H1 (cell line): ENCODE measurements at regions not wholly inside any gene's neighbourhood (a gene's known extent, or its start where the extent isn't known, plus 50 kb on each side); places are given as distances from the start of the nearest gene placed in this dataset.
"Not testable (repeated sequence)": the region's sequence is repeated elsewhere in the genome, so short reads cannot be mapped to it uniquely, and the experiment has no call there.

Experiments
- TBP ChIP-seq: IDR thresholded peaks from 2 replicates; pipeline ENCODE4 v1.6.1; 2011; ENCODE audit warnings: low read depth, low read length, improper control_type of control experiment
- TCF12 ChIP-seq: IDR thresholded peaks from 2 replicates; pipeline ENCODE4 v1.6.1; 2011; ENCODE audit warnings: low read depth, mild to moderate bottlenecking, low read length
- YY1 ChIP-seq: IDR thresholded peaks from 2 replicates; pipeline ENCODE4 v1.6.1; 2011; ENCODE audit warnings: low read depth, mild to moderate bottlenecking, low read length
- TF ChIP-seq, protein P1 (sequence below): IDR thresholded peaks from 2 replicates; pipeline ENCODE4 v1.6.1; 2012; ENCODE audit warnings: low read length, inconsistent platforms

GRCh38 chr1:121080197-121080903 is 103.8 kb downstream of the FAM72B start:
- TF ChIP-seq TCF12, TBP, YY1: not testable (repeated sequence)
- TF ChIP-seq, protein P1, sequence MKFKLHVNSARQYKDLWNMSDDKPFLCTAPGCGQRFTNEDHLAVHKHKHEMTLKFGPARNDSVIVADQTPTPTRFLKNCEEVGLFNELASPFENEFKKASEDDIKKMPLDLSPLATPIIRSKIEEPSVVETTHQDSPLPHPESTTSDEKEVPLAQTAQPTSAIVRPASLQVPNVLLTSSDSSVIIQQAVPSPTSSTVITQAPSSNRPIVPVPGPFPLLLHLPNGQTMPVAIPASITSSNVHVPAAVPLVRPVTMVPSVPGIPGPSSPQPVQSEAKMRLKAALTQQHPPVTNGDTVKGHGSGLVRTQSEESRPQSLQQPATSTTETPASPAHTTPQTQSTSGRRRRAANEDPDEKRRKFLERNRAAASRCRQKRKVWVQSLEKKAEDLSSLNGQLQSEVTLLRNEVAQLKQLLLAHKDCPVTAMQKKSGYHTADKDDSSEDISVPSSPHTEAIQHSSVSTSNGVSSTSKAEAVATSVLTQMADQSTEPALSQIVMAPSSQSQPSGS, result not testable (repeated sequence)
